WTC11 (cell line): ENCODE measurements at regions not wholly inside any gene's neighbourhood (a gene's known extent, or its start where the extent isn't known, plus 50 kb on each side); places are given as distances from the start of the nearest gene placed in this dataset.

ENCODE experiments used
- CBFB ChIP-seq: sonication (generic); formaldehyde crosslinking; IDR thresholded peaks from 2 replicates; pipeline ENCODE4 v1.8.1; 2022; ENCODE audit warnings: mild to moderate bottlenecking, low read depth, missing genetic modification reagents
- MAX ChIP-seq: sonication (generic); formaldehyde crosslinking; IDR thresholded peaks from 2 replicates; pipeline ENCODE4 v1.8.0; 2022; ENCODE audit warnings: mild to moderate bottlenecking, missing genetic modification reagents
- ZBTB21 ChIP-seq: sonication (generic); formaldehyde crosslinking; IDR thresholded peaks from 2 replicates; pipeline ENCODE4 v1.8.1; 2023; ENCODE audit warnings: mild to moderate bottlenecking, missing genetic modification reagents, borderline replicate concordance

DNA sequence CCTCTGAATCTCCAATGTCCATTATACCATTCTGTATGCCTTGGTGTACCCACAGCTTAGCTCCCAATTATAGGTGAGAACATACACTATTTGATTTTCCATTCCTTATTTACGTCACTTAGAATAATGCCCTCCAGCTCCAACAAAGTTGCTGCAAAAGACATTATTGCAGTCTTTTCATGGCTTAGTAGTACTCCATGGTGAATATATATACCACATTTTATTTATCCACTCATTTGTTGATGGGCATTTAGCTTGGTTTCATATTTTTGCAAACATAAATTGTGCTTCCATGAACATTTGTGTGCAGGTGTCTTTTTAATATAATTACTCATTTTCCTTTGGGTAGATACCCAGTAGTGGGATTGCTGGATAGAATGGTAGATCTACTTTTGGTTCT is 374.1 kb upstream of the HTR1E start:
- no peak for TF ChIP-seq CBFB (CRISPR knock-in tag)
- no peak for TF ChIP-seq MAX (CRISPR knock-in tag)
- TF ChIP-seq ZBTB21 (CRISPR knock-in tag), result no peak
